OCI-M2 (cell line): ENCODE measurements at regions not wholly inside any gene's neighbourhood (a gene's known extent, or its start where the extent isn't known, plus 50 kb on each side); places are given as distances from the start of the nearest gene placed in this dataset.
"Not testable (repeated sequence)": the region's sequence is repeated elsewhere in the genome, so short reads cannot be mapped to it uniquely, and the experiment has no call there.

Experiments used
- DNase-seq: peaks from one replicate; lab custom pipeline; 2025; ENCODE audit not compliant: unreplicated experiment; lab: John Stamatoyannopoulos, UW

GRCh38 chr7:145478541-145478940 is 638.1 kb upstream of the CNTNAP2 start:
- no peak for DNase-seq

GRCh38 chr7:145474009-145474686 is 638.3 kb upstream of the TPK1 start:
- DNase-seq, result no peak

GRCh38 chr7:145471883-145472282 is 636.0 kb upstream of the TPK1 start:
- no peak for DNase-seq

- no peak for DNase-seq
Measured at GRCh38 chr7:145464287-145464686, 628.4 kb upstream of the TPK1 start.

- DNase-seq, result no peak
Measured at GRCh38 chr7:145462463-145462862, 626.6 kb upstream of the TPK1 start.

- no peak for DNase-seq
Measured at GRCh38 chr7:145434811-145435210, 599.0 kb upstream of the TPK1 start.

GRCh38 chr7:145431834-145432233 is 596.0 kb upstream of the TPK1 start:
- no peak for DNase-seq

- DNase-seq, result not testable (repeated sequence)
Measured at GRCh38 chr7:145418481-145418880, 582.6 kb upstream of the TPK1 start.

GRCh38 chr7:145411066-145411465 is 575.2 kb upstream of the TPK1 start:
- DNase-seq, result no peak

GRCh38 chr7:145398758-145399157 is 562.9 kb upstream of the TPK1 start:
- no peak for DNase-seq

- DNase-seq, result no peak
Measured at GRCh38 chr7:145394126-145394525, 558.3 kb upstream of the TPK1 start.

GRCh38 chr7:145382762-145383161 is 546.9 kb upstream of the TPK1 start:
- DNase-seq, result no peak

GRCh38 chr7:145378197-145378596 is 542.3 kb upstream of the TPK1 start:
- DNase-seq, result no peak

- DNase-seq, result no peak
Measured at GRCh38 chr7:145360511-145361100, 524.8 kb upstream of the TPK1 start.

GRCh38 chr7:145350334-145350733 is 514.5 kb upstream of the TPK1 start:
- DNase-seq, result no peak

GRCh38 chr7:145349452-145349851 is 513.6 kb upstream of the TPK1 start:
- not testable (repeated sequence) for DNase-seq

- DNase-seq, result no peak
Measured at GRCh38 chr7:145347271-145347670, 511.4 kb upstream of the TPK1 start.

- no peak for DNase-seq
Measured at GRCh38 chr7:145339319-145339718, 503.5 kb upstream of the TPK1 start.

- no peak for DNase-seq
Measured at GRCh38 chr7:145331522-145331921, 495.7 kb upstream of the TPK1 start.

- DNase-seq, result no peak
Measured at GRCh38 chr7:145331076-145331475, 495.2 kb upstream of the TPK1 start.

GRCh38 chr7:145327646-145328045 is 491.8 kb upstream of the TPK1 start:
- DNase-seq, result no peak

GRCh38 chr7:145324081-145324480 is 488.2 kb upstream of the TPK1 start:
- no peak for DNase-seq

- no peak for DNase-seq
Measured at GRCh38 chr7:145313551-145313950, 477.7 kb upstream of the TPK1 start.
